ENCODE measurements at regions not wholly inside any gene's neighbourhood (a gene's known extent, or its start where the extent isn't known, plus 50 kb on each side); places are given as distances from the start of the nearest gene placed in this dataset.

DNA sequence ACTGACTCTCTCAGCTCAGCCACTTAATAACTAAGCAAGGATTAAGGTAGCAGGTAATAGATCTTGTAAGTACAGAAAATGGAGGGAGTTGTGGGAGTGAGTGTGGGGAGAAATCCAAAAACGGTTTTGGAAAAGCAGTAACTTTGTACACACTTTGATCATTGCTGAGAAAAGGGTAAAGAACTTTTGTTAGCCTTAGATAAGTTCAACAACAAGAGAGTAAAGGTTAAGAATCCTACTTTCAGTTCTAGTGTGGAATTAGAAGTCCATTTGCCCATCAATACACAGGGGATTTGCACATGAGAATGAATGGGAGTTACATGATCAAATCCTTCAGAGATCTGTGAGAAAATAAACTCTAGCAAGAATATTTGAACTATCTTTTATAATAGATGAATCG lies 528.7 kb downstream of the SOX2 start:
- H3K27ac ChIP-seq = no peak overlapping the region
- TF ChIP-seq, protein P1, sequence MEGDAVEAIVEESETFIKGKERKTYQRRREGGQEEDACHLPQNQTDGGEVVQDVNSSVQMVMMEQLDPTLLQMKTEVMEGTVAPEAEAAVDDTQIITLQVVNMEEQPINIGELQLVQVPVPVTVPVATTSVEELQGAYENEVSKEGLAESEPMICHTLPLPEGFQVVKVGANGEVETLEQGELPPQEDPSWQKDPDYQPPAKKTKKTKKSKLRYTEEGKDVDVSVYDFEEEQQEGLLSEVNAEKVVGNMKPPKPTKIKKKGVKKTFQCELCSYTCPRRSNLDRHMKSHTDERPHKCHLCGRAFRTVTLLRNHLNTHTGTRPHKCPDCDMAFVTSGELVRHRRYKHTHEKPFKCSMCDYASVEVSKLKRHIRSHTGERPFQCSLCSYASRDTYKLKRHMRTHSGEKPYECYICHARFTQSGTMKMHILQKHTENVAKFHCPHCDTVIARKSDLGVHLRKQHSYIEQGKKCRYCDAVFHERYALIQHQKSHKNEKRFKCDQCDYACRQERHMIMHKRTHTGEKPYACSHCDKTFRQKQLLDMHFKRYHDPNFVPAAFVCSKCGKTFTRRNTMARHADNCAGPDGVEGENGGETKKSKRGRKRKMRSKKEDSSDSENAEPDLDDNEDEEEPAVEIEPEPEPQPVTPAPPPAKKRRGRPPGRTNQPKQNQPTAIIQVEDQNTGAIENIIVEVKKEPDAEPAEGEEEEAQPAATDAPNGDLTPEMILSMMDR (conservative IDR thresholded peaks at IDR 0.05) = no peak

DNA sequence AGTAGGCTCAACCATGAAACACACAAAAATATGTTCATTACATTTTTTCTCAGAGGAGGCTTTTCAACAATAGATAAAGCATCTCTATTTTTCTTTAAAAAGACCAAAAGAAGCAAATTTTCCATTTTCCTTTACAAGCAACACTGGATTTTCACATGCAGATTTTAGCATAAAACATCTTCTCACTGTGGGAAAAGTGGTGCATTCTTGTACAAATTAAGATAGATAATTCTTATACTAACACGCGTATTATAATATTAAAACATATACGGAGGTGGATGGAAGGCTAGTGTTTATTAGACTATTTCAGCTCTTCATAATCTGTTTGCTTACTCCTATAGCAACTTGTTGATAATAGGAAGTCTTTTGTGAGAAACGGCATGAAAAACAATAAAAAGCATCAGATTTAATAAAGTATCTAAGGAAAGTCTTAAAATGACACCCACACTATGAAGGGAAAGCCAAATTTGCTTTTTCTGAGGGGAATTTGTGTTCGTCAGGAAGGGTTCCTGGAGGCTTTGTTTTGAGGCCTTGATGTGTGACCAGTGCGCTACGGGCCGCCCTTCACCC lies 529.6 kb downstream of the SOX2 start:
- TF ChIP-seq, protein P1 (conservative IDR thresholded peaks at IDR 0.05) = no peak
- H3K27ac ChIP-seq = no peak overlapping the region

DNA sequence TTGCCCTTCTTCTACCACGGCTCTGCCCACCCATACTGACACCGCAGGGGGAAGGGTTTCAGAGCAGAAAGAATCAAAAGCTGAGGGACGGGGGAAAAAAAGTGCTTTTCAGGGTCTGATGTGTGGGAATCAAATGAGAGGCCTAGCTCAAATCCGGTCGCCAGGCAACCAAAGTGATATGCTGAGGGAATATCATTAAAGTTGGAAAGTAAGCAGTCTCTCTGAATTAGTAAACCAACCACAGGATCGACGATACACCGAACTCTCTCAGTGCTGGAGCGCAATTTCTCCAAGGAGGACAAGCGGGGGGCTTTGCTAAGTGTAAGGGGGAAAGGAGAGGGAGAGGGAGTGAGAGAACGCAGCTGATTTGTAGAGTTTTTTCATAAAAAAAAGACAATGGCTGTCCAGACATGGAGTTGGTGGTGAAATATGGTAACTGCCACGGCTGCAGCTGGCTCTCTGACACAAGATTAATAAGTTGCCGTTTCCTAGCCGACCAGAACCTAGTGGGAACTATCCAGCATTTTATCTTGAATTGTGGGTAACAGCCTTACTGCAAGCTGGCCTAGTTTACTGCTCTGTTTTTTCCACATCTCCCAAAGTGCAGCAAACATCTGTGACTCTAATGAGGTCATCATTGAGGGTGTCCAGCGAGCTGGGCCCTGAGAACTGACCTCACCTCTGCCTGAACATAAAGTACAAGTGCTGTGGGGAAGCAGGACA lies 530.2 kb downstream of the SOX2 start:
- TF ChIP-seq, protein P1 (conservative IDR thresholded peaks at IDR 0.05) = no peak
- no peak overlapping the region for H3K27ac ChIP-seq

DNA sequence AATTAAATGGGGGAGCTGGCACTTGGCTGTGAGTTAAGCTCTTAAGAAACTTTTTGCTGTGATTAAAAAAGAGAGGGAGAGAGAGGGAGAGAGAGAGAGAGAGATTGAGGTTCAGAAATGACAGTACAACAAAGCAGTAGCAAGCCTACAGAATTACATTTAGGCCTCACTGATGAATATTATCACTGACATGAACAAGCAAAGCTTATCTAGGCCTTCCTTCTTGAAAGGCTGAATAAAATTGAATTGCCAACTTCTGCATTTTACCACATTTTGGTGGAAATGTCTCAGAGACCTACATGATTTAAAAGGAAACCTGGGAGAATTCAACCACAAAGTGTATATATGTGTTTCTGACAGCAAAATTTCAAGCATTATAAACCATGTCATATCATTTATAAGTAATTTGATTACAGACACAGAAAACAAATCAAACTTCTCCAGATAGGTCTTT lies 530.8 kb downstream of the SOX2 start:
- H3K27ac ChIP-seq = no peak overlapping the region
- TF ChIP-seq, protein P1 (conservative IDR thresholded peaks at IDR 0.05) = no peak

DNA sequence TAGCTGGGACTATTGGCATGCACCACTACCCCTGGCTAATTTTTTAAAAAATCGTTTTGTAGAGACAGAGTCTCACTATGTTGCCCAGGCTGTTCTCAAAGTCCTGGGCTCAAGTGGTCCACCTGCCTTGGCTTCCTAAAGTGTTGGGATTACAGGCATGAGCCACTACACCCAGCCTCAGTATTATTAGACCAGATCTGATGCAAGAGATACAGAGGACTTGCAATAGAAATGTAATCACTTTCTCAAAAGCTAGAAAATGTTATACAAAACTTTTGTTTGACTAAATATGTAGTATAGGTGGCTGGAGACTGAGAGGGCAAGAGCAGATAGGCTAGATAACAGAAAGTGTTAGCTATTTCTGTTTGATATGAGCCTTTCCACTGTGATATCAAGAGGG lies 531.9 kb downstream of the SOX2 start:
- TF ChIP-seq, protein P1 (conservative IDR thresholded peaks at IDR 0.05) = no peak
- no peak overlapping the region for H3K27ac ChIP-seq

DNA sequence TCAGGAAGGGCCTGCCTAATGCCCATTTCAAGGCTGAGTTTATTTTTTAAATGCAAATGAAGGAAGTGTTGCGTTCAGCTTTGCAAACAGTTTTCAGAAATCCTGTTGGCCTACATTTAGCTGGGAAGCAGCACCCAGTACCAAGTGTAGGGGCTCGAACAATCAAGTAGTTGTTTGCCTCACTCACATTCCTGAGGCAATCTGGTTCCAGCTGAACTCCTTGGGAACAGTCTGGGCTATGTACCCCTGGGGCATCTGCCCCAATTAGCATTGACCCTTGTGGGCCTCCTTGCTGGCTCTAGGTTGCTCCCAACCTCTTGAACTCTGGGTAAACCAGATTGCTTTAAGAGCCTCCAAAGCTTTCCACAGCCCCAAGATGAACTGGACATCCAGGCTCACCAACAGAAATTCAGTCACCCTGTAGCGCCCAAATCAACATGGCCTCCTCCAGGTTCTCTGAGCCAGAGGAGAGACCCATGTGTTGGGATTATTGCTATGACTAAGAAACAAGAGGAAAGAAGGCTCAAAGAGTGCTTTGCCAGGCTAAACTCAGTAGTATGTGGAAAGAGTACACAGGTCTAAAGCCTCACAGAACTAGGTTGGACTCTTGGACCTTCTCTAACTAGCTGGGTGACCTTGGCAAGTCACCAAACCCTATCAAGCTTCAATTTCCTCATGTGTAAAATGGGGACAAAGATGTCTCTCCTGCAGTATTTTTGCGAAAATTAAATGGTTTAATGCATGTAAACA lies 532.7 kb downstream of the SOX2 start:
- no peak overlapping the region for H3K27ac ChIP-seq

DNA sequence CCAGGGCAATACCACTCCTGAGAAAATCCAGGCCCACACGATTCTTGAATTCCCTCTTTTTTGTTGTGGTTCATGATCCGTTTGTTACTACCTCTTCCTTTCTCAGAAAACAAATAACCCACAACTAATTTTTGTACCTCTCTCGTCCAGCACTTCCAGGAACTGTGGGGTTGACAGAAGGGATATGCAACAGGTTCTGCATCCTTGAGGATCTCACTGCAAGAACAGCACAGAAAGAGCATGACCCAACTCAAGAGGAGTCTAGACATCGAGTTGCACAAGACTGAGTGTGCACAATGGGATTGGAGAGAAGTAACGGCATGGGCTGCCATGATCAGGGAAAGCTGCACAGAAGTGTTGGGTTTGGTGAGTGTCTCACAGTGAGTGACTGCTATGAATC lies 533.3 kb downstream of the SOX2 start:
- TF ChIP-seq, protein P1 (conservative IDR thresholded peaks at IDR 0.05) = no peak
- no peak overlapping the region for H3K27ac ChIP-seq

More for the DNA sequence above, 532.7 kb downstream of the SOX2 start:
- TF ChIP-seq, protein P1 (conservative IDR thresholded peaks at IDR 0.05) = no peak

Data from VCaP (cell line).